NCI-H524 (cell line): ENCODE measurements at regions not wholly inside any gene's neighbourhood (a gene's known extent, or its start where the extent isn't known, plus 50 kb on each side); places are given as distances from the start of the nearest gene placed in this dataset.
A peak's percentile ranks its signal among the peaks of the same experiment; 100 is the strongest.

ENCODE experiments used
- DNase-seq, 2 experiments: peaks; one replicate each; lab custom pipeline; 2025; lab: John Stamatoyannopoulos, UW

- no peak for DNase-seq
Observed at GRCh38 chr2:119104414-119104813, 54.1 kb downstream of the C1QL2 start.

- DNase-seq = no peak
Observed at GRCh38 chr2:119102964-119103363, 55.6 kb downstream of the C1QL2 start.

- no peak for DNase-seq
Observed at GRCh38 chr2:119088416-119088815, 70.1 kb downstream of the C1QL2 start.

GRCh38 chr2:119086327-119086726 lies 72.2 kb downstream of the C1QL2 start:
- DNase-seq = no peak

GRCh38 chr2:119085613-119086012 lies 72.9 kb downstream of the C1QL2 start:
- DNase-seq = peak in 1 of 2 experiments; percentile 2

GRCh38 chr2:119083416-119083815 lies 75.1 kb downstream of the C1QL2 start:
- no peak for DNase-seq

GRCh38 chr2:119082821-119083400 lies 75.6 kb downstream of the C1QL2 start:
- DNase-seq = no peak

GRCh38 chr2:119078796-119079195 lies 79.8 kb downstream of the C1QL2 start:
- DNase-seq = no peak

GRCh38 chr2:119076713-119077112 lies 81.8 kb downstream of the C1QL2 start:
- DNase-seq = no peak

GRCh38 chr2:119073213-119073612 lies 85.3 kb downstream of the C1QL2 start:
- no peak for DNase-seq

- DNase-seq = no peak
Observed at GRCh38 chr2:119071476-119071875, 87.1 kb downstream of the C1QL2 start.

- DNase-seq = no peak
Observed at GRCh38 chr2:119069781-119070180, 88.8 kb downstream of the C1QL2 start.

GRCh38 chr2:119068154-119068725 lies 90.3 kb downstream of the C1QL2 start:
- DNase-seq = no peak

- DNase-seq = no peak
Observed at GRCh38 chr2:119066272-119066804, 92.2 kb downstream of the C1QL2 start.

- peak in 1 of 2 experiments; percentile 31 for DNase-seq
Observed at GRCh38 chr2:119065146-119065545, 93.4 kb downstream of the C1QL2 start.

- no peak for DNase-seq
Observed at GRCh38 chr2:119064567-119064966, 94.0 kb downstream of the C1QL2 start.

GRCh38 chr2:119063177-119063576 lies 95.4 kb downstream of the C1QL2 start:
- DNase-seq = no peak

- DNase-seq = peak in 1 of 2 experiments; percentile 9
Observed at GRCh38 chr2:119062652-119063051, 95.9 kb downstream of the C1QL2 start.

GRCh38 chr2:119062179-119062578 lies 96.4 kb downstream of the C1QL2 start:
- DNase-seq = no peak

GRCh38 chr2:119059940-119060339 lies 98.6 kb downstream of the C1QL2 start:
- no peak for DNase-seq

- DNase-seq = no peak
Observed at GRCh38 chr2:119059287-119059686, 99.3 kb downstream of the C1QL2 start.

- no peak for DNase-seq
Observed at GRCh38 chr2:119053700-119054436, 104.7 kb downstream of the C1QL2 start.

GRCh38 chr2:119051263-119051662 lies 107.3 kb downstream of the C1QL2 start:
- DNase-seq = no peak
